Kidney tubule cell (primary cell): ENCODE measurements at regions not wholly inside any gene's neighbourhood (a gene's known extent, or its start where the extent isn't known, plus 50 kb on each side); places are given as distances from the start of the nearest gene placed in this dataset.

Experiments used
- DNase-seq: peaks from one replicate; pipeline ENCODE4 v3.0.0-alpha.2; 2018; ENCODE audit warnings: low spot score

DNA sequence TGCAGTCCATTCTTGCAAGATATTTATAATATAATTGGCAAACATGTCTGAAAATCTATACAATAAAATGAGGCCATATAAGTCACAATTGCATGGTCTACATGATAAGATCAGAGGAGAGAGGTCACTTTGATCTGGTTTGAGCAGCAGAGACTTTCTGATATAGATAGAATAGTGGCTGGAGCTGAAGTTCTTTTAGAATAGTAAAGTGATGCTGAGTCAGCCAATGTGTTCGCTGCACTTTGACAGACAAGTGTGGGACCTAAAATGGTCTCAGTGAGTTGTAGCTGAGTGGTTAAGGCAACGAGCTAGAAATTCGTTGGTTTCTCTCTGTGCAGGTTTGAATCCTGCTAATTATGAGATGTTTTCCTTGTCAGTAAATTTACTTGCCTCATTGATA, 257.0 kb upstream of the C11orf87 start:
- DNase-seq: no peak

DNA sequence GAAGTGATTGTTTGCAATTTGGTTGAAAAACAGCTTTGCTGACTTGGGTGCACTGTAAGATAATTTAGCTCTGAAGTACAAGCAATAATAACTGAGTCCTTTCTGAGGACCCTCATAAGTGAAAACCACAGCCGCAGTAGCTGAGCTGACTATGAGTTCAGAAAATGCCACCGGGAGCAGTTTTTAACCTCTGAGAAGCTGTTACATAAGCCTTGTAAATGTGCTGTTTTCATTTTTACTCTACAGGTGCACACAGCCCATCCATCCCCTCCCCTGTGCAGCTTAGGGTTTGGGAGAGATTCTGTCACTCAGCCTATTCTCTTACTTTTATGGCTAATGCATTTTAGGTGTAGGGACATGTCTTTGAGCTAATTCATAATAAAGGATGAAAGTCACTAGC, 255.5 kb upstream of the C11orf87 start:
- no peak for DNase-seq

DNA sequence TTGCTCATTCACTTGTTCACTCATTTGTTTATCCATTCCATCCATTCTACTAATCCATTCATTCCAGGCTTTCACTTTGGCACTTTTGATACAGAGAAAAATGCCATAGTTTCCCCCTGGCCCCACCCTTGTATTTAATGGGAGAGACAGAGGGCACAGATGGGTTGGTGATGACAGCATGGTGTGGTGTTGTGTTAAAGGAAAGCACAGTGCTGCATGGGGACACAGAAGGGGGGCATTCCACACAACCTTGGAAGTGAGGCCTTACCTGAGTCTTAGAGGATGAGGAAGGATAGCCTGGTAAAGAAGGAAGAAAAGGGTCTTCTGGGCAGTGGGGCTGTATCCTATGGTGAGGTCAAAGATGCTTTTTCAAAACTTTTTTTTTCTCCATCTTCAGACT, 248.5 kb upstream of the C11orf87 start:
- DNase-seq: no peak

DNA sequence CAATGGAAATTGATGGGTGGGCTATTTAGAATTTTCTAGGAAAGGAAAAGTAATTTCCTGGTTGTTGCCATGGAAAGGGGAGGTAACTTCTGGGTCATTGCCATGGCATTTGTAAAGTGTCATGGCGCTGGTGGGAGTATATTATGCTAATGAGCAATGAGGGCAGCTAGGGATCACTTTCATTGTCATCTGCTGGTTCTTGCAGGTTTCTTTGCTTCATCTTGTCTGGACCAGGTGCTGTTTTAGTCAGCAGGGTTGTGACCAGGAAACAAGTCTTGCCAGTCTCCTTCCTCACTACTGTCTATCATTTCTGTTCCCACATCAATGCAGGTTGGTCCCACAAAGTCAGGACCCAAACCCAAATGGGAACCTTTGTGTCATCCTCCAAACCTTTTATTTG, 237.6 kb upstream of the C11orf87 start:
- DNase-seq: no peak

DNA sequence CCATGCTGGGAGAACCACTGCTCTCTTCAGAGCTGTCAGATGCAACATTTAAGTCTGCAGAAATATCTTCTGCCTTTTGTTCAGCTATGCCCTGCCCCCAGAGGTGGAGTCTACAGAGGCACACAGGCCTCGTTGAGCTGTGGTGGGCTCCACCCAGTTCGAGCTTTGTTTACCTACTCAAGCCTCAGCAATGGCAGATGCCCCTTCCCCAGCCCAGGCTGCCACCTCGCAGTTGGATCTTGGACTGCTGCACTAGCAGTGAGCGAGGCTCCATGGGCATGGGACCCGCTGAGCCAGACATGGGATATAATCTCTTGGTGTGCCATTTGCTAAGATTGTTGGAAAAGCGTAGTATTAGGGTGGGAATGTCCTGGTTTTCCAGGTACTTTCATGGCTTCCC, 229.1 kb upstream of the C11orf87 start:
- DNase-seq: no peak

DNA sequence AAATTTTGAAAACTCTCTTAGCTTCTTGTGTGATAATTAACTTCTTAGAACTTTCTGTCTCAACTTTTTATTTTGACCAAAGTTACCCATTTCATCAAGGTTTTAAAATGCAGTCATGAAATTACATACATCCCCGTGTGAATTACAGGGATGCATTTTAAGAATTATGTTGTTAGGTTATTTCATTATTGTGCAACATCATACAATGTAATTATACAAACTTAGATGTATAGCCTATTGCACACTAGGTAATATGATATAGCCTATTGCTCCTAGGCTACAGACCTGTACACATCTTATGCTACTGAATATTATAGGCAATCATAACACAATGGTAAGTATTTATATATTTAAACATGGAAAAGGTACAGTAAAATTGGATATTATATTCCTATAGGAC, 228.1 kb upstream of the C11orf87 start:
- DNase-seq: no peak

DNA sequence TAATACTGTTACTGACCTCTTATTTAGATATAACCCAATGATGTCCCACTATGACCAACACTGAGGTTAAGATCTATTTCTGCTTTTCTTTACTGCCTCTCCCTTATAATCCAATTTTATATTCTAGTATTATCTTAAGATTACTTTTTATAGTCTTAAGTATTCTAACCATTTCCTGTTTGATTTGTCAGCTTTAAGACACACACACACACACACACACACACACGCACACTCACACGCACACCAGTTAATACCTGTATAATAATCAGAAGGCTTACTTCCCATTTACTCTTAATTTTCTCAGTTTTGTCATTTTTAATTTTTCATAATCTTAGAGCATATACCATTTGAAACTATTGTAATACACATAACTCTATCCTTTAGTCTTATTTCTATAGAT, 226.0 kb upstream of the C11orf87 start:
- no peak for DNase-seq

DNA sequence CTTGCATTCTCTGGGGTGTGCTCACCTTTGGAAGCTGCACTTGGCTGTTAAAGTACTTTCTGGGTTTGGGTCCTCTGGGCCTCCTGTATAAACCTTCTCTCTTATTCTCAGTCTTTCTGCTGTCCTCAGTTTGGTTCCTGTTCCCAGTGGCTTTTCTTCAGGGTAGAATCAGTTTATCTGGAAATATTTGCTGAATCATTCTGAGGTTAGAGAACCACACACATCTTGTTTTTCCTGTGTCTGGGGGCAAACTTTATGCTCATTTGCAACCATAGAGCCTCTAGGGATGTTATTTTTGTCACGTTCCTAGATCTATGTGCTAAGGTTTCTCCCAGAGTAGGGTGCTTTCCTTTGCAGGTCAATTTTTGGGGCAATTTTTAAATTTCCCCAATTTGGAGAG, 224.3 kb upstream of the C11orf87 start:
- DNase-seq: peak; percentile 17

DNA sequence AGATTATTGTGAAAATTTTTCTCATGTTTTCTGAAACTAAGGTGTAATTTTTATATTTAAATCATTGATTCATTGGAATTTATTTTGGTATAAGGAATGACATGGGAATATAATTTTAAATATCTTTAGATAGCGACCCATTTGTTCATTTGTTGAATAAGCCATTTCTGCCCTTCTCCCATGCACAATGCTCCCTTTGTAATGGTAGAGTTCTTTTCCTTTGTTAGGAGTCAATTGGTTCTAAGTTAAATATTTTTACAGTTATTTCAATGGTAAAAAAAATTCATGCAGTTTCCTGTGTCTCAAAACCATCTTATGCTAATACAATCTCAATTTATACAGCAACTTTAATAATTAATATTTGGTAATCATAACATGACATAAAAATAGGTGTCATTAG, 218.8 kb upstream of the C11orf87 start:
- DNase-seq: no peak

DNA sequence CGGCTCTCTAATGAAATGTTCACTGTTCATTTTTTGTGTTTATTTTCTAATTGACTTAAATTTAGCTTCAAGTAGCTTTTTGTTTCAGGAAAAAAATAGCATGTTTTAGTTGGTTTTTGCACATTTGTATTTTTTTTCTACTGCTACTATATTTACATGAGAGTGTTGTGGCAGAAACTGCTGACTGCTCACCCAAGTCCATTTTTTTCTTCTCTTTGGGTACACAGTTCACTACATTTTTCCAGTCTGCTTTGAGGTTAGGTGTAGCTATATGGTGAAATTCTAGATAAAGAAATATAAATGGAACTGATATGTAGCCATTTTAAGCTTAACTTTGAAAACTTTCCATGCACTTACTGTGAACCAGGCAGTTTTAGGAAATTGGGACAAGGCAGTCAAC, 216.7 kb upstream of the C11orf87 start:
- no peak for DNase-seq

DNA sequence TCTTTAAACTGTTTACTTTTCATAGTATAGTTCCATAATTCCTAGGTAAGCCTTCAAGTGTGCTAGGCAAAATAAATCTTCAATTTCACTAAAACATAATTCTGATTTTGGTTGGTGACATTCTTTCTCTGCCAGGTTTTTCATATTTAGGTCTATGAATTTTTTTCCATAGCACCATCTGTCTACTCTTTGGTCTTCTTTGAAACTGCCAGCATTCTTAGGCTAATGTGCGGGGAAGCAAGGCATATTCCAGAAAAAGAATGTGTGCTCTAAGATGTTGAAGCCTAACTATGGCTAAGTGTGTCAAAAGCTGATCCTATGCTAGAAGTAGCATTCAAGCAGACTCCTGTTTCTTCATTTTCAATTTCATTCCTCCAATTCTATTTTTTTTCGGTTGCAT, 213.9 kb upstream of the C11orf87 start:
- DNase-seq: no peak

DNA sequence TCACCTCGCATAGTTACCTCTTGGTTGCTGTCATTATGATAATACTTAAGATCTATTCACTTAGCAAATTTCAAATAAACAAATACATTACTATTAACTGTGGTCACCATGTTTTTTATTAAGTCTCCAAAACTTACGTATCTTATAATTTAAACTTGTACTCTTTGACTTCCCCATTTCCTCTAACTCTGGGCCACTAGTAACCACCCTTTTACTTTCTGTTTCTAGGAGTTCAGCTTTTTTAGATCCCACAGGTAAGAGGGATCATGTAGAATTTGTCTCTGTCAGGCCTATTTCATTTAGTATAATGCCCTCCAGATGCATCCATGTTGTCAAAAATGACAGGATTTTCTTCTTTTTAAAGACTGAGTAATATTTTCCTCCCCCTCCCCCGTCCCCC, 212.4 kb upstream of the C11orf87 start:
- DNase-seq: no peak

DNA sequence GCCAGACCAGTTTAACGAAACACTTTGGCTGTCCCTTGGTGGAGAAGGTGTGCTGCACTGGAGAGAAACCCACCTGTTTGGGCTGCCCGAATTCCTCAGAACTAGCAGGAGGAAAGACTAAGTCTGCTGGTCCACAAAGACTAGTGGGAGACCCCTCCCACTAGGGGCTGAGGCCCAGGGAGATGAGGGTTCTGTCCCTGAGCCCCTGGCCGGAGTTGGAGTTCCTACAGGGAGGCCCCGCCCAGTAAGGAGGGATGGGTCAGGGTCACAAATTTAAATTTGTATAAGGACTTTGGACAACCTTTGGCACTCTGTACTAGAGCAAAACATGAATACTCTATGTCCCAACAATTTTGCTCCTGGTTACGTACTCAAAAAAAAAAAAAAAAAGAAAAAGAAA, 200.8 kb upstream of the C11orf87 start:
- no peak for DNase-seq

DNA sequence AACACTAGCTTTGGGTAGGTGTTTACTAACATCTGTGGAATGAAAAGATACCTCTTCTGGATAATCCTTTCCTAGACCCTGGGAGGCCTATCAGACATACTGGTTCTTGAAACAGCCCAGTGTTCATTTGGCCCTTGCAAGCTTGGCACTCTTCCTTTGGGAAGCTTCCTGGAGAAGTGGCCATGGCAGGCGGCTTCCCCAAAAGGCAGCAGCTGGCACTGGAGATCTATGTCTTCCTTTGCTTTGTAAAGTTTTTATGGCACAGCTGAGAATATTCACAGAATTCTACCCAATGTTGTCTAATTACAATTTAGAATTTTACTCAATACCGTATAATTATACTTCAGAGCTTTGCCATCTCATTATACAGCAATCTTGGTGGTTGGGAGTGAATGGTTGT, 199.2 kb upstream of the C11orf87 start:
- no peak for DNase-seq

DNA sequence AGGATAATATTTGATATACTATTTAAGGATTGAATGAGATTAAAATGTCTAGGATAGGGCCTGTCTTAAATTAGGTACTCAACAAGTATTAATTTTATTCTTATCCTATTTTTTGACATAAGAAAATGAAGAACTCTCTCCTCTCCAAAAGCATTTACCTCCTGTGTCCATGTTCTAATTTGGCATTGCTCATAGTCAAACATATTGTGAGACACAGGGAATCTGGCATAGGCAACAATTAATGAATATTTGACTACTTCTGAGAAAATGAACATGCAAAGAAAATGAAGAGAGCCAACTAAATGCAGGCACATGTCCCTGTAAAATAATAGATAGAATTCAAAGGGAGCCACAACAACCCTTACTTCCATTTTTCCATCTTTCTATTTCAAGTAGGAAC, 198.5 kb upstream of the C11orf87 start:
- DNase-seq: no peak

DNA sequence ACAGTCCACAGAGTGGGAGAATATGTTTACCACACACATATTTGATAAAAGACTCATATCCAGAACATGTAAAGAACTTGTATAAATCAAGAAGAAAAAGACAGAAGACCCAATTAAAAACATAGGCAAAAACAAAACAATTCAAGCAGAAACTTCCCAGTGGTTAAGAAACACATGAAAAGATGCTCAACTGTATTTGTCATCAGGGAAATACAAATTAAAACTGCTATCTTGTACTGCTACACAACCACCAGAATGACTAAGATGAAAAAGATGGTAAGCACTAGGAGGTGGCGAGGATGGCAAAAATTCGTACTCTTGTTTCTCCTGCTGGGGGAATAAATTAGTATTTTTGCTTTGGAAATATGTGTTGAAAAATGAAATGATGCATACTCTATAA, 192.3 kb upstream of the C11orf87 start:
- peak; percentile 27 for DNase-seq

DNA sequence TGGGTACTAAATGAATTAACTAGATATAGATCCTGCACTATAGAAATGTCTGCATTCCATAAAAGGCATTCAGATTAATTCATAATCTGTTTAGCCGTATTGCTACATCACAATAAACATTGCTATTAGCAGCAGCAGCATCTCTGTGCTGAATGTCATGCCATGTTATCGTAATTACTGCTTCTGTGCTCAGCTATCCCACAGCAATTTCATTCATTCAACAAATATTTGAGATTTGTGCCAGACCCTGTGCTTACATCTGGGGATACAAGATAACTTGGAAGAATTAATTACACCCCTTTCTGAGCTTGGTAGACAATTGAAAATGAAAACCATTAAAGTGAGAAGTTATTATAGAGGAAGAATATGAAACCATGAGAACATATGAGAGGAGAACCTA, 185.8 kb upstream of the C11orf87 start:
- DNase-seq: no peak

DNA sequence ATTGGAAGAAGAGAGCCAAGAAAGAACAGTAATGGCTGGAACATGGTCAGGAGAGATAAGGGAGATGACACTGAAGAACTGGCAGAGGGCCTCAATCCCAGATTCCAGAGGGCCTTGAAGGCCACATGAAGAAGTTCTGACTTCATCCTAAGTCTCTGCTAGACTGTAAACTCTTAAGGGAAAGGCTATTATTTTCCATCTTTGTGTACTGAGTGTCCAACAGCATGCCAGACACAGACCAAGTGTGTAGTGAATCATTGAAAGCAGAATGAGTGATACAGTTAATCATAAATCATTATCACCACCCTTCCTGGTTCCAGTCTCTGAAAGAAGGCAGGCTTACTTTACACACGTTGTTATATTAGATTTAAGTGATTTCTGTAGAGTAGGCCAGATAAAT, 185.3 kb upstream of the C11orf87 start:
- DNase-seq: peak; percentile 88

DNA sequence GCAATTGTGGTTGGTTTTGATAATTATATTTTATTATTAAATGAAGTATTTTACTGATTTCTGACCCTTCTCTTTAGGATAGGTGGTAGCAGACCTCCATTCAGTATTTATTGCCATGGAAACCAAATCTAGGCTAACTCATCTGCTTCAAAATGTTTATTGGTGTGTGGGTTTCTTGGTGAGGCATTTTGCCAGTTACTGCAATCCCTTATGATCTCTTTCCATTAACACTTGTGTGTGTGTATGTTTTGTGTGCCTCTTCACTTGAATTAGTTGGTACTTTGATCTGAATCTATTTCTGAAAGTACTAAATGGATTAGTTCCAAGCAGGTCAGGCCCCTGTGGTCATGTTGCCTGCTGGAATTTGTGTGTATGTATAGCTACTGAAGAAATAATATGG, 184.4 kb upstream of the C11orf87 start:
- DNase-seq: peak; percentile 11

DNA sequence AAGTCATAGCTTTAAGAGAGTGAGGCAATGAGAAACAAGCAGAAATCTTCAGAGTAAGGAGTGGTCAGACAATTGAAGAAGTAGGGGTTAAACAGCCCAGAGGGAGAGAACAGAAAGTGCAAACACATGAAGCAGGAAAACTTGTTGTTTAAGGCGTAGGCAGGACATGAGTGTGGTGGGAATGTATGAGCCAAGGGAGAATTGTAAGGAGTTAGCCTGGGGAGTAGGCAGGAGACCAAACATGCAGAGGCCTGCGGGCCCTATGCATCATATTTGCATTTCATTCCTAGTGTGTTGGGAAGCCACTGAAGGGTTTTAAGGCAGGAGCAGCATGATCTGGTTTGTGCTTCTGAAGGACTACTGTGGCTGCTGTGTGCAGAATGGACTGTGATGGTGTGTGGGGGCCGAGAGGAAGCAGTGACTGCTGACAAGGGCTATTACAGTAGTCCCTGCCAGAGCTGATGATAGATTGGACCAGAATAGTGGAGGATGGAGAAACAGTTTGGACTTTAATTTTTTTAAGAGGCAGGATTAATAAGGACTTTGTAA, 179.9 kb upstream of the C11orf87 start:
- DNase-seq: no peak

DNA sequence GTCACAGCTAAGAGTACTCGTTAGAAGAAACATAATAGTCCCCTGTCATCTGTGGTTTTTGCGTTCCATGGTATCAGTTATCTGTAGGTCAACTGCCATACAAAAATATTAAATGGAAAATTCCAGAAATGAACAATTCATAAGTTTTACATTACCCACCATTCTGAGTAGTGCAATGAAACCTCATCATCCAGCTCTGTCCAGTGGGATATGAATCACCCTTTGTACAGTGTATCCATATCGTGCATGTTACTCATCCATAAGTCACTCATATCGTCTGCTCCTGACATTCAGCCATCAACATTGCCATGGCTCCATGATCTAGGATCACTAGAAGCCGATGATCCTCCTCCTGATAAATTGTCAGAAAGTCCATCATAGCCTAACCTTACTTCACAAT, 174.9 kb upstream of the C11orf87 start:
- peak; percentile 65 for DNase-seq

DNA sequence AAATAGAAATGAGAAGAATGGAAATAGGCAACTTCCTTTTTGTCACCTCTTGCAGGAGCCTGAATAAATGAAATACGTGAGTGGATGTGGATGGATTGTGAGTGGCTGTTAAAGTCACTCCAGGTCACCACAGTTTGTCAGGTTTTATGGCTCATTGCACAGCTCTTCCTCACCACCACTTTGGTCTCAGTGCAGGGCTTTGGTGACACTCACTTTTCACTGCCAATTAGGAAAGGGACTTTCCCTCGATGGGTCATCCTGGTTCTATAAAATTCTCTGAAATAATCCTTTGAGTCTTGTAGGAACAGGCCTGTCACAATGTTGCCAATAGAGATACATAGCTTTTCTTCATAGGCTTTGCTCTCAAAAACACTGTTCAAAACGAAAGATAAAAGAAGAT, 172.4 kb upstream of the C11orf87 start:
- peak; percentile 85 for DNase-seq

DNA sequence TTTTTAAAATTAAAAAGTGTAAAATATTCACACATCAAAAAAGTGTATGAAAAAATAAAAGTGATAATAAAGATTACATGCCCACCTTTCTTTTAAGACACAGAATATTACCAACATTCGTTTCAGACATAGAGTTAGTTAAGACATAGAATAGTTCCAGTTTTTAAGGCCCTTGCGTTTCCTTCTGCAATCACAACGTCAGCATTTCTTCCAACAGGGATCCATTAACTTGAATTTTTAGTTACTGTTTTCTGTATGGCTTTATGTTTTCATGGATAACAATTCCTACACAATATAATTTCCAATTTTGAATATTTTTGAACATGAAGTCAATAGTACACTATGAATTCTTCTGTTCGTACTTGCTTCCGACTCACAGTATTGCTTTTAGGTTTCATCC, 170.8 kb upstream of the C11orf87 start:
- DNase-seq: no peak

DNA sequence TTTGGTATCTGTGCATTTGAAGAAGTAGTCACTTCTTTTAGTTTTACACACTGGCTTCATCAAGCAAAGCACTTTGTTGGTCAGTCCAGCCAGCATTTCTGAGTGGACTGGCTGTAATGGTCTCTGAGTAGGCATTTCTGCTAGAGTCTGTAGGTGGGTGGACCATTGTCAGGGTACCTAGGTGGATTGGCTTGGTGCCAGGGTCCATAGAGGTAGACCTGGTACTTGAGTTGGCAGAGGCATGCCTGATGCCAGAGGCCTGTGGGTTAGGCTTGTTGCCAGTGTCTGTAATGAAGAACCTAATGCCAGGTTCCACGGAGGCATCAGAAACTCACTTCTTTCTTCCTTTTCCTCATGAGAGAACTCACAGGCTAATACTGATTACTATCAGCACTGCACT, 157.9 kb upstream of the C11orf87 start:
- DNase-seq: no peak
